ENCODE measurements at regions not wholly inside any gene's neighbourhood (a gene's known extent, or its start where the extent isn't known, plus 50 kb on each side); places are given as distances from the start of the nearest gene placed in this dataset.

DNA sequence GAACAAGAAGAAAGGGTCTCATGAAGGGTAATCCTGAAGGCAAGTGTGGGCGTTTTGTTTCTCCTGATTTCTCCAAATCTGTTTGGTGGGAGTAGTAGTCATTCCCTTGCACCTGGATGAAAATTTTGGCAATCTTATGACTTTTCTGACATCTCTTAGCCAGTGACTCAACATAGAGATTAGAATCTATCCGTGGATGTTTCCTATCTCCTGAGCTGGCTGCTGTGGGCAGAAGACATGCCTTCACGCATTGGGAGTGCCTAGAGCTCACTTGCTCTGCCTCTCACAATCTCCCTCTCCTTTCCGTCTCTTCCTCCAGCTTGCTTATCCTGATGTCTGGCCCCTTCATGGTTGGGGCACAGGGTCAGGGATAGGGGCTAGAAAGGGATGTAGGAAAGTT is 174.2 kb upstream of the NFIA start:
- no peak overlapping the region for H3K27ac ChIP-seq (replicated peaks; ENCODE audit: low read length)
- no peak overlapping the region for H2AK5ac ChIP-seq (ENCODE audit: low read depth, low read length)
- H3K9ac ChIP-seq (ENCODE audit: low read depth, low read length, poor library complexity), result no peak overlapping the region
- H2BK5ac ChIP-seq (ENCODE audit: low read length), result no peak overlapping the region
- no peak overlapping the region for H3K4me2 ChIP-seq (ENCODE audit: insufficient read depth, low read length, poor library complexity, severe bottlenecking)
- no peak overlapping the region for H2BK12ac ChIP-seq (ENCODE audit: low read length)
- no peak overlapping the region for H3K23ac ChIP-seq (ENCODE audit: low read depth, low read length, poor library complexity)
- H2AFZ ChIP-seq (ENCODE audit: low read length), result no peak overlapping the region
- WGBS, 2 donors (ENCODE audit: extremely low coverage in 2 of 2, insufficient read length in 2 of 2, insufficient replicate concordance in 1 of 2), result no CpG with 5 or more reads among the region's 4 CpGs
- H3K4me1 ChIP-seq (ENCODE audit: control insufficient read depth in 2 of 2, insufficient read depth in 1 of 2, low read depth in 1 of 2, low read length in 2 of 2), result peaks cover 0 to 14% of the 10 kb centered on the region in 2 donors
- no peak overlapping the region for H3K18ac ChIP-seq (ENCODE audit: low read length)
- DNase-seq (ENCODE audit: low spot score), result no peak
- H2BK120ac ChIP-seq (ENCODE audit: low read depth, low read length), result no peak overlapping the region
- H2BK15ac ChIP-seq (ENCODE audit: low read length), result peak overlapping the region; percentile 73
- no peaks in the 10 kb centered on the region for H3K79me1 ChIP-seq (ENCODE audit: low read depth, low read length)
- H3K14ac ChIP-seq (ENCODE audit: low read length), result no peak overlapping the region
- H4K8ac ChIP-seq (ENCODE audit: low read depth, low read length), result no peak overlapping the region
- no peaks in the 10 kb centered on the region for H3K36me3 ChIP-seq (replicated peaks in 1 of 2; ENCODE audit: control insufficient read depth in 2 of 2, insufficient read depth in 2 of 2, low read length in 2 of 2)
- no peak overlapping the region for H4K91ac ChIP-seq (ENCODE audit: low read depth, low read length, poor library complexity)
- no peak overlapping the region for H3K4me3 ChIP-seq (ENCODE audit: low read length in 2 of 2)
- no peak overlapping the region for H3K4ac ChIP-seq (ENCODE audit: low read length)
- no peaks in the 10 kb centered on the region for H3K27me3 ChIP-seq (ENCODE audit: control insufficient read depth in 3 of 3, insufficient read depth in 3 of 3, low read depth in 1 of 3, low read length in 3 of 3)
- no peaks in the 10 kb centered on the region for H3K9me3 ChIP-seq (replicated peaks in 1 of 2; ENCODE audit: control insufficient read depth in 2 of 2, insufficient read depth in 1 of 2, low read depth in 1 of 2, low read length in 2 of 2)

- Histone ChIP-seq H2BK12ac (ENCODE audit: low read length) (no peak overlapping the region), H2BK120ac (ENCODE audit: low read depth, low read length) (no peak overlapping the region), H3K9ac (ENCODE audit: low read depth, low read length, poor library complexity) (no peak overlapping the region), H2AFZ (ENCODE audit: low read length) (no peak overlapping the region), H3K27me3 (ENCODE audit: control insufficient read depth in 3 of 3, insufficient read depth in 3 of 3, low read depth in 1 of 3, low read length in 3 of 3) (no peaks in the 10 kb centered on the region), H3K4me2 (ENCODE audit: insufficient read depth, low read length, poor library complexity, severe bottlenecking) (no peak overlapping the region), H3K4me1 (ENCODE audit: control insufficient read depth in 2 of 2, insufficient read depth in 1 of 2, low read depth in 1 of 2, low read length in 2 of 2) (peaks cover 0 to 7% of the 10 kb centered on the region in 2 donors), H3K4me3 (ENCODE audit: low read length in 2 of 2) (no peak overlapping the region), H2BK5ac (ENCODE audit: low read length) (no peak overlapping the region), H3K79me1 (ENCODE audit: low read depth, low read length) (no peaks in the 10 kb centered on the region), H3K23ac (ENCODE audit: low read depth, low read length, poor library complexity) (no peak overlapping the region), H3K14ac (ENCODE audit: low read length) (no peak overlapping the region), H3K18ac (ENCODE audit: low read length) (no peak overlapping the region), H2AK5ac (ENCODE audit: low read depth, low read length) (no peak overlapping the region), H3K36me3 (replicated peaks in 1 of 2; ENCODE audit: control insufficient read depth in 2 of 2, insufficient read depth in 2 of 2, low read length in 2 of 2) (no peaks in the 10 kb centered on the region), H4K8ac (ENCODE audit: low read depth, low read length) (no peak overlapping the region), H4K91ac (ENCODE audit: low read depth, low read length, poor library complexity) (no peak overlapping the region), H3K27ac (replicated peaks; ENCODE audit: low read length) (no peak overlapping the region), H2BK15ac (ENCODE audit: low read length) (no peak overlapping the region), H3K9me3 (replicated peaks in 1 of 2; ENCODE audit: control insufficient read depth in 2 of 2, insufficient read depth in 1 of 2, low read depth in 1 of 2, low read length in 2 of 2) (no peaks in the 10 kb centered on the region), H3K4ac (ENCODE audit: low read length) (no peak overlapping the region)
- DNase-seq (ENCODE audit: low spot score), result no peak
- WGBS, 2 donors (ENCODE audit: extremely low coverage in 2 of 2, insufficient read length in 2 of 2, insufficient replicate concordance in 1 of 2), result no CpG with 5 or more reads among the region's 1 CpG
Measured at GRCh38 chr1:60906526-60906925, 175.8 kb upstream of the NFIA start.

GRCh38 chr1:60906039-60906438 is 176.3 kb upstream of the NFIA start:
- no peak overlapping the region for H2AK5ac ChIP-seq (ENCODE audit: low read depth, low read length)
- H3K4me1 ChIP-seq (ENCODE audit: control insufficient read depth in 2 of 2, insufficient read depth in 1 of 2, low read depth in 1 of 2, low read length in 2 of 2), result peaks cover 0 to 7% of the 10 kb centered on the region in 2 donors
- H2BK15ac ChIP-seq (ENCODE audit: low read length), result no peak overlapping the region
- no peak overlapping the region for H3K9ac ChIP-seq (ENCODE audit: low read depth, low read length, poor library complexity)
- no peak overlapping the region for H3K4me2 ChIP-seq (ENCODE audit: insufficient read depth, low read length, poor library complexity, severe bottlenecking)
- no peak overlapping the region for H3K4me3 ChIP-seq (ENCODE audit: low read length in 2 of 2)
- no peak overlapping the region for H2BK120ac ChIP-seq (ENCODE audit: low read depth, low read length)
- no peak overlapping the region for H4K91ac ChIP-seq (ENCODE audit: low read depth, low read length, poor library complexity)
- no peak for DNase-seq (ENCODE audit: low spot score)
- H3K27ac ChIP-seq (replicated peaks; ENCODE audit: low read length), result no peak overlapping the region
- WGBS, 2 donors (ENCODE audit: extremely low coverage in 2 of 2, insufficient read length in 2 of 2, insufficient replicate concordance in 1 of 2), result no CpG with 5 or more reads among the region's 2 CpGs
- H2BK12ac ChIP-seq (ENCODE audit: low read length), result no peak overlapping the region
- H2AFZ ChIP-seq (ENCODE audit: low read length), result no peak overlapping the region
- no peak overlapping the region for H2BK5ac ChIP-seq (ENCODE audit: low read length)
- no peak overlapping the region for H3K4ac ChIP-seq (ENCODE audit: low read length)
- no peak overlapping the region for H3K23ac ChIP-seq (ENCODE audit: low read depth, low read length, poor library complexity)
- H4K8ac ChIP-seq (ENCODE audit: low read depth, low read length), result no peak overlapping the region
- no peaks in the 10 kb centered on the region for H3K9me3 ChIP-seq (replicated peaks in 1 of 2; ENCODE audit: control insufficient read depth in 2 of 2, insufficient read depth in 1 of 2, low read depth in 1 of 2, low read length in 2 of 2)
- H3K36me3 ChIP-seq (replicated peaks in 1 of 2; ENCODE audit: control insufficient read depth in 2 of 2, insufficient read depth in 2 of 2, low read length in 2 of 2), result no peaks in the 10 kb centered on the region
- H3K27me3 ChIP-seq (ENCODE audit: control insufficient read depth in 3 of 3, insufficient read depth in 3 of 3, low read depth in 1 of 3, low read length in 3 of 3), result no peaks in the 10 kb centered on the region
- no peak overlapping the region for H3K14ac ChIP-seq (ENCODE audit: low read length)
- no peaks in the 10 kb centered on the region for H3K79me1 ChIP-seq (ENCODE audit: low read depth, low read length)
- no peak overlapping the region for H3K18ac ChIP-seq (ENCODE audit: low read length)

DNA sequence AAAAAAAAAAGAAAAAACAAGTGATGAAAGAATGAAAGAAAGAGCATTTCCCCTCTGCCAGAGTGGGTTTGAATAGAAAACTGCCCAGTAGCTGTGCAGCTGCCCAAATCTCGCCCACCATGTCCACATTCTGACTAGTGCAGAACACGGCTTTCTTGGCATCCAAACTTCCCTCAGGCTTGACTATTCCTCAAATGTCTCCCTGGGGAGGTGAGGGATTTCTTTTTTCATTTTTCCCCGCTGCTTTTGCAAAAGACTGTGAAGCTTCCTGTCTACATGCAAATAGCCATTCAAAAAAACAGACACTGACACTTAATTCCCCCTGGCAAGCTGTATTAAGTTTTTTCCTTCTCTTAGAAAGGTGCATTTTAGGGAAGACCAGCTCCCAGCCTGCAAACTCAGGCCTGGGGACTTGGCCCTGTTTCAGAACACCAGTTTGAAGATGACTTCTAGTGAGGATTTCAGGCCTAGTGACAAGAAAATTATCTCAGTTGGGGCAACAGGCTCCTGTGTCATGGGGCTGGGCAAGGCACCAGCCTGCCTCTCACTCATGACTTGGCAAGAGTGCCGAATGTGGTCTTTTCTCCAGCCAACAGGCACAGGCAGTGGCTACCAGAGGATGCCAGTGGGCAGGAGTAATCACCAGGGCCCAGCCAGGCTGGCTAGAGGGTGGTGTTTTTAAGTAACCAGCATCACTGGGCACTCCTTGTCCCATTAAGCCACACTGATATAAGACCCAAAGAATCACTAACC is 178.1 kb upstream of the NFIA start:
- WGBS, 2 donors (ENCODE audit: extremely low coverage in 2 of 2, insufficient read length in 2 of 2, insufficient replicate concordance in 1 of 2), result no CpG with 5 or more reads among the region's 4 CpGs

More for the DNA sequence above, 178.1 kb upstream of the NFIA start:
- Histone ChIP-seq H2AK5ac (ENCODE audit: low read depth, low read length) (peak overlapping the region; percentile 88), H3K14ac (ENCODE audit: low read length) (no peak overlapping the region), H3K4me2 (ENCODE audit: insufficient read depth, low read length, poor library complexity, severe bottlenecking) (no peak overlapping the region), H3K36me3 (replicated peaks in 1 of 2; ENCODE audit: control insufficient read depth in 2 of 2, insufficient read depth in 2 of 2, low read length in 2 of 2) (no peaks in the 10 kb centered on the region), H3K27ac (replicated peaks; ENCODE audit: low read length) (no peak overlapping the region), H3K4me3 (ENCODE audit: low read length in 2 of 2) (no peak overlapping the region), H2BK120ac (ENCODE audit: low read depth, low read length) (no peak overlapping the region), H3K9me3 (replicated peaks in 1 of 2; ENCODE audit: control insufficient read depth in 2 of 2, insufficient read depth in 1 of 2, low read depth in 1 of 2, low read length in 2 of 2) (no peaks in the 10 kb centered on the region), H2BK5ac (ENCODE audit: low read length) (no peak overlapping the region), H2BK15ac (ENCODE audit: low read length) (no peak overlapping the region), H3K4ac (ENCODE audit: low read length) (no peak overlapping the region), H4K91ac (ENCODE audit: low read depth, low read length, poor library complexity) (no peak overlapping the region), H3K27me3 (ENCODE audit: control insufficient read depth in 3 of 3, insufficient read depth in 3 of 3, low read depth in 1 of 3, low read length in 3 of 3) (no peaks in the 10 kb centered on the region), H4K8ac (ENCODE audit: low read depth, low read length) (no peak overlapping the region), H3K9ac (ENCODE audit: low read depth, low read length, poor library complexity) (no peak overlapping the region), H3K23ac (ENCODE audit: low read depth, low read length, poor library complexity) (no peak overlapping the region), H2AFZ (ENCODE audit: low read length) (no peak overlapping the region), H2BK12ac (ENCODE audit: low read length) (no peak overlapping the region), H3K18ac (ENCODE audit: low read length) (peak overlapping the region; percentile 91), H3K79me1 (ENCODE audit: low read depth, low read length) (no peaks in the 10 kb centered on the region), H3K4me1 (ENCODE audit: control insufficient read depth in 2 of 2, insufficient read depth in 1 of 2, low read depth in 1 of 2, low read length in 2 of 2) (peaks cover 0 to 7% of the 10 kb centered on the region in 2 donors)
- DNase-seq (ENCODE audit: low spot score), result no peak
